ENCODE measurements at regions not wholly inside any gene's neighbourhood (a gene's known extent, or its start where the extent isn't known, plus 50 kb on each side); places are given as distances from the start of the nearest gene placed in this dataset.

DNA sequence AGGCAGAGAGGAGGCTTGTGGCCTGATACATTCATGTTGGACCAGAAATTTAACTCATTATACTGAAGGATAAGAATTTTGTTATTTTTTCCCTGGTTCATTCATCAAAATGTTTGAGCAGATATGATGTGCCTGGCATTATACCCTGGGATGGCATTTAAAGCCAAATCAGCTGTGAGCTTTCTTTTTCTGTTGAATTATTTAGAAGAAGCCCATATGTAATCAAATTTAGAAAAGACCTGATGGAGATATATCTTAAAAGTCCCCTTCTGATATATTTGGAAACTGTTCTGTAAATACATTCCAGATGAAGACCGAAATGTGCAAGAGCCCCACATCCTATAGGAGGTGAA is 743.1 kb upstream of the HS6ST1 start:
- H3K79me2 ChIP-seq (ENCODE audit: control insufficient read depth, insufficient read depth, low read length), result no peaks in the 10 kb centered on the region
- H3K9me1 ChIP-seq (ENCODE audit: control insufficient read depth, extremely low read depth, insufficient read depth, low read length), result no peaks in the 10 kb centered on the region
- dilution Hi-C loops (cut with MboI; ENCODE audit: extremely low pct_ligation_motif_present, low sequenced_read_pairs), result no loop called here
- H3K27ac ChIP-seq (ENCODE audit: control insufficient read depth, insufficient read depth, low read length), result peak overlapping the region; percentile 79
- DNase-seq (ENCODE audit: low read depth, low spot score), result no peak
- H3K27me3 ChIP-seq (ENCODE audit: control insufficient read depth, extremely low read depth, insufficient read depth, low read length), result no peaks in the 10 kb centered on the region
- FAIRE-seq, result no peak
- TF ChIP-seq EZH2 (IDR thresholded peaks at IDR 0.05; ENCODE audit: low read length), result no peak
- TF ChIP-seq, protein P1, sequence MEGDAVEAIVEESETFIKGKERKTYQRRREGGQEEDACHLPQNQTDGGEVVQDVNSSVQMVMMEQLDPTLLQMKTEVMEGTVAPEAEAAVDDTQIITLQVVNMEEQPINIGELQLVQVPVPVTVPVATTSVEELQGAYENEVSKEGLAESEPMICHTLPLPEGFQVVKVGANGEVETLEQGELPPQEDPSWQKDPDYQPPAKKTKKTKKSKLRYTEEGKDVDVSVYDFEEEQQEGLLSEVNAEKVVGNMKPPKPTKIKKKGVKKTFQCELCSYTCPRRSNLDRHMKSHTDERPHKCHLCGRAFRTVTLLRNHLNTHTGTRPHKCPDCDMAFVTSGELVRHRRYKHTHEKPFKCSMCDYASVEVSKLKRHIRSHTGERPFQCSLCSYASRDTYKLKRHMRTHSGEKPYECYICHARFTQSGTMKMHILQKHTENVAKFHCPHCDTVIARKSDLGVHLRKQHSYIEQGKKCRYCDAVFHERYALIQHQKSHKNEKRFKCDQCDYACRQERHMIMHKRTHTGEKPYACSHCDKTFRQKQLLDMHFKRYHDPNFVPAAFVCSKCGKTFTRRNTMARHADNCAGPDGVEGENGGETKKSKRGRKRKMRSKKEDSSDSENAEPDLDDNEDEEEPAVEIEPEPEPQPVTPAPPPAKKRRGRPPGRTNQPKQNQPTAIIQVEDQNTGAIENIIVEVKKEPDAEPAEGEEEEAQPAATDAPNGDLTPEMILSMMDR (optimal IDR thresholded peaks at IDR 0.05 in 1 of 3, IDR thresholded peaks at IDR 0.05 in 1 of 3, conservative IDR thresholded peaks at IDR 0.05 in 1 of 3; ENCODE audit: extremely low read depth in 1 of 3, insufficient read depth in 2 of 3, low read length in 3 of 3), result no peak
- peaks cover 34% of the 10 kb centered on the region for H3K4me1 ChIP-seq (ENCODE audit: control insufficient read depth, extremely low read depth, insufficient read depth, low read length)
- peak overlapping the region; percentile 90 for H2AFZ ChIP-seq (ENCODE audit: control insufficient read depth, low read length)
- no peaks in the 10 kb centered on the region for H3K36me3 ChIP-seq (ENCODE audit: control insufficient read depth in 2 of 2, extremely low read depth in 1 of 2, insufficient read depth in 2 of 2, low read length in 2 of 2)
- peak overlapping the region; percentile 70 for H3K4me2 ChIP-seq (ENCODE audit: control insufficient read depth, extremely low read depth, insufficient read depth, low read depth, low read length)
- H3K9me3 ChIP-seq (ENCODE audit: control insufficient read depth, low read depth, low read length), result no peaks in the 10 kb centered on the region
- no peaks in the 10 kb centered on the region for H4K20me1 ChIP-seq (ENCODE audit: control insufficient read depth, extremely low read depth, insufficient read depth, low read length)
- no peak overlapping the region for H3K4me3 ChIP-seq (ENCODE audit: control insufficient read depth in 2 of 3, extremely low read depth in 1 of 3, insufficient read depth in 2 of 3, low read depth in 1 of 3, low read length in 3 of 3)
- H3K9ac ChIP-seq (ENCODE audit: control insufficient read depth, extremely low read depth, insufficient read depth, low read length), result no peak overlapping the region

- no peaks in the 10 kb centered on the region for H3K27me3 ChIP-seq (ENCODE audit: control insufficient read depth, extremely low read depth, insufficient read depth, low read length)
- H2AFZ ChIP-seq (ENCODE audit: control insufficient read depth, low read length), result no peak overlapping the region
- H3K9me3 ChIP-seq (ENCODE audit: control insufficient read depth, low read depth, low read length), result no peaks in the 10 kb centered on the region
- H3K27ac ChIP-seq (ENCODE audit: control insufficient read depth, insufficient read depth, low read length), result no peak overlapping the region
- H4K20me1 ChIP-seq (ENCODE audit: control insufficient read depth, extremely low read depth, insufficient read depth, low read length), result no peaks in the 10 kb centered on the region
- DNase-seq (ENCODE audit: low read depth, low spot score) (no peak), FAIRE-seq (peak; percentile 75)
- H3K4me1 ChIP-seq (ENCODE audit: control insufficient read depth, extremely low read depth, insufficient read depth, low read length), result peaks cover 28% of the 10 kb centered on the region
- no peaks in the 10 kb centered on the region for H3K79me2 ChIP-seq (ENCODE audit: control insufficient read depth, insufficient read depth, low read length)
- no peaks in the 10 kb centered on the region for H3K9me1 ChIP-seq (ENCODE audit: control insufficient read depth, extremely low read depth, insufficient read depth, low read length)
- TF ChIP-seq, protein P1 (optimal IDR thresholded peaks at IDR 0.05 in 1 of 3, IDR thresholded peaks at IDR 0.05 in 1 of 3, conservative IDR thresholded peaks at IDR 0.05 in 1 of 3; ENCODE audit: extremely low read depth in 1 of 3, insufficient read depth in 2 of 3, low read length in 3 of 3), result no peak
- TF ChIP-seq EZH2 (IDR thresholded peaks at IDR 0.05; ENCODE audit: low read length), result no peak
- no peak overlapping the region for H3K4me3 ChIP-seq (ENCODE audit: control insufficient read depth in 2 of 3, extremely low read depth in 1 of 3, insufficient read depth in 2 of 3, low read depth in 1 of 3, low read length in 3 of 3)
- H3K36me3 ChIP-seq (ENCODE audit: control insufficient read depth in 2 of 2, extremely low read depth in 1 of 2, insufficient read depth in 2 of 2, low read length in 2 of 2), result no peaks in the 10 kb centered on the region
- dilution Hi-C loops (cut with MboI; ENCODE audit: extremely low pct_ligation_motif_present, low sequenced_read_pairs), result no loop called here
- no peak overlapping the region for H3K9ac ChIP-seq (ENCODE audit: control insufficient read depth, extremely low read depth, insufficient read depth, low read length)
- no peak overlapping the region for H3K4me2 ChIP-seq (ENCODE audit: control insufficient read depth, extremely low read depth, insufficient read depth, low read depth, low read length)
Observed at GRCh38 chr2:129062146-129062912, 743.7 kb upstream of the HS6ST1 start.
